NCI-H524 treated with DMSO at 0.1 percent for 48 hours (cell line): ENCODE measurements at regions not wholly inside any gene's neighbourhood (a gene's known extent, or its start where the extent isn't known, plus 50 kb on each side); places are given as distances from the start of the nearest gene placed in this dataset.
"Not testable (repeated sequence)": the region's sequence is repeated elsewhere in the genome, so short reads cannot be mapped to it uniquely, and the experiment has no call there.

Source experiments
- DNase-seq: peaks from one replicate; lab custom pipeline; 2025; lab: John Stamatoyannopoulos, UW

- DNase-seq = no peak
These were observed 242.8 kb upstream of the HNRNPA3 start for GRCh38 chr2:176969642-176970359.

- no peak for DNase-seq
These were observed 235.6 kb upstream of the HNRNPA3 start for GRCh38 chr2:176976736-176977685.

GRCh38 chr2:176978921-176979320 is 233.7 kb upstream of the HNRNPA3 start:
- no peak for DNase-seq

- no peak for DNase-seq
These were observed 232.4 kb upstream of the HNRNPA3 start for GRCh38 chr2:176979981-176980710.

DNA sequence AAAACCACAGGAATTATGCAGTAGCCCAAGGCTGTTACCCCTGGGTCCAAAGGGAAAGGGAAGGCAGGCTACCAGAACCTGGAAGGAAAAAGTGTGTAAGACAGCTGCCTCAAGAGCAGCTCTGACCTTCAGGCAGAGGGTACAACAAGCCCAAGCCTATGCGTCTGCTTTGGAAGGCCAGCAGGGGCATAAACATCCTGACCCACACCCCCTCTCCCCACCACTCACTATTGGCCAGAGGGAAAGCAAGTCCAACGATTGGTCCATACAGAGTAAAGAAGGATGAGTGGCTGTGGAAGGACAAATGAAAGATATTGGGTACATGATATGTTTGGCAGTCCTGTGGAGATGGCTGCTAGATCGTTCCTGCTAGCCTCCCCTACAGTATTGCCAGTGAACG is 227.6 kb upstream of the HNRNPA3 start:
- DNase-seq = no peak

GRCh38 chr2:176985871-176986270 is 226.7 kb upstream of the HNRNPA3 start:
- DNase-seq = no peak

GRCh38 chr2:176986487-176986886 is 226.1 kb upstream of the HNRNPA3 start:
- no peak for DNase-seq

DNA sequence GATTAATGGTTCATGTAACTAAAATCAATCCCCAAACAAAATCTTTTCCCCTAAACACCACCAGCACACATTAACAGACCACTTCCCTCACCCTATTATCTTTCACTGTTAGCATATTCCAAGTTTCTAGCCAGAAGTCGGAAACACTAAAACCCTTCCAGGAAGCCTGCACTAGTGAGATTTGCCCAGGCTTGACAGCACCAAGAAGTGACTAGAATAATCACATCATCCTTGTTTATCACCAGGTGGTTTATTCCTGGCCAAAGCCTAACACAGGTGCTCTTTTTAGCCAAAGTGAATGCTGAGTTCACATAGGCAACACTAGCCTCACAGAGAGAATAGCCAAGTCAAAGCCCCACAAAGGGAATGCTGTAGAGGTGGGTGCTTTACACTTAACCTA is 221.2 kb upstream of the HNRNPA3 start:
- no peak for DNase-seq

- DNase-seq = no peak
These were observed 215.4 kb upstream of the HNRNPA3 start for GRCh38 chr2:176997074-176997791.

GRCh38 chr2:176997792-176998169 is 214.8 kb upstream of the HNRNPA3 start:
- DNase-seq = no peak

- no peak for DNase-seq
These were observed 213.3 kb upstream of the HNRNPA3 start for GRCh38 chr2:176999301-176999700.

DNA sequence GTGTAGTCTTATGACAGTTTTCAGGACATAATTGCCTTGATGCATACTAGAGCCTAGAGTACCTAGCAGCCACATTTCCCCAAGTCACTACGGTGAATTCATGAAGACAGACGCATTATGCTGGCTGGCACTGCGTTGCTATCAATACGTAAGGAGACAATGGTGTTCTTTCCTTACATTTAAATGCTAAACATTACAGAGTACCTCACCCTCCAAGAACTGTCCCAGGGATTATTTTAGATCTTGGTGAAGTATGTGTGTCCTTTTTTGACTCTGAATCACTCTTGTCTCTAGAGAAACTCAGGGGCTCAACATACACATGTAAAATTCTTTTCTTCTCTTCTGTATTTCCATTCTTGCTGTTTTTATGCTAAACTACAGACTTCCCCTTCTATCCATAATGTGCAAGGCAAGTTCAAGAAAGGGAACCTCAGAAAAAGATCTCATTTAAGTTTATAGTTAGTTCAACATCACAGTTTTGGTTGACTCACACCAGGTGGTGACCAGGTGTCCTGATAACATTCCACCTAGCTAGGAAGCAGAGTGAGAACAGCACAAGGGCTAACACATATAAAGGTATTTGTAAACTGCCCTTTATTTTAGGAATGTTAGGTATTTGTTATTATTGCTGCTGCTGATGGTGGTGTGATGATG is 212.4 kb upstream of the HNRNPA3 start:
- no peak for DNase-seq

DNA sequence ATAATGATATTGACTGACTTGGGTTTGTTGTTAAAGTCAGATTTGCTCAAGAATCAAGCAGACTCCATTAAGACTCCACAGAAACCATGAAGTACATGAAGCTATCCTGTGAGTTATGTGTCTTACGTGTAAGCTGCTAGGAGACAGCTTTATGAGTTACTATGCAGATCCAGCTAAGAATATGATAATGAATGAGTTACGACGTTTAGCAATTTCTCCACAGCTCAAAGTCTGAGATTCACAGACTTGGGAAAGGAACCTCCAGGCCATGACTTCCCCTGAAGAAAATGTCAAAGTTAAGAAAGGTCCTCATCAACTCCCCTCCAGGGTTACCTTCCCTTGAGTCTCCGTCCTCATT is 211.9 kb upstream of the HNRNPA3 start:
- DNase-seq = no peak

- no peak for DNase-seq
These were observed 211.3 kb upstream of the HNRNPA3 start for GRCh38 chr2:177001334-177001733.

DNA sequence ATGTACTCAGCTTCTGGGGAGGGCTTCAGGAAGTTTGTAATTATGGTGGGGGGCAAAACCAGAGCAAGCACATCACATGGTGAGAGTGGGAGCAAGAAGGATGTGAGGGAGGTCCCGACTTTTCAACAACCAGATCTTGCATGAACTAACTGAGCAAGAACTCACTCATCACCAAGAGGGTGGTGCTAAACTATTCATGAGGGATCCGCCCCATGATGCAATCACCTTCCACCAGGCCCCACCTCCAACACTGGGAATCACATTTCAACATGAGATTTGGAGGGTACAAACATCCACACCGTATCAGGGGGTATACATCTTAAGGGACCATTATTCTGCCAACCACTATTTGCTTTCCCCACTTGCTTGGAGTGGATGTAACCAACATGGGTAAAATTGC is 209.6 kb upstream of the HNRNPA3 start:
- no peak for DNase-seq

GRCh38 chr2:177007726-177008125 is 204.9 kb upstream of the HNRNPA3 start:
- not testable (repeated sequence) for DNase-seq

DNA sequence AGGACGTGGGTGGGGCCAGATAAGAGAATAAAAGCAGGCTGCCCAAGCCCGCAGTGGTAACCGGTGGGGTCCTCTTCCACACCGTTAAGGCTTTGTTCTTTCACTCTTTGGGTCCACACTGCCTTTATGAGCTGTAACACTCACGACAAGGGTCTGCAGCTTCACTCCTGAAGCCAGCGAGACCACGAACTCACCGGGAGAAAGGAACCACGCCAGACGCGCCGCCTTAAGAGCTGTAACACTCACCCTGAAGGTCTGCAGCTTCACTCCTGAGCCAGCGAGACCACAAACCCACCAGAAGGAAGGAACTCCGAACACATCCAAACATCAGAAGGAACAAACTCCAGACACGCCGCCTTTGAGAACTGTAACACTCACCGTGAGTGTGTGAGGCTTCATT is 203.9 kb upstream of the HNRNPA3 start:
- not testable (repeated sequence) for DNase-seq

GRCh38 chr2:177010146-177010545 is 202.4 kb upstream of the HNRNPA3 start:
- no peak for DNase-seq

DNA sequence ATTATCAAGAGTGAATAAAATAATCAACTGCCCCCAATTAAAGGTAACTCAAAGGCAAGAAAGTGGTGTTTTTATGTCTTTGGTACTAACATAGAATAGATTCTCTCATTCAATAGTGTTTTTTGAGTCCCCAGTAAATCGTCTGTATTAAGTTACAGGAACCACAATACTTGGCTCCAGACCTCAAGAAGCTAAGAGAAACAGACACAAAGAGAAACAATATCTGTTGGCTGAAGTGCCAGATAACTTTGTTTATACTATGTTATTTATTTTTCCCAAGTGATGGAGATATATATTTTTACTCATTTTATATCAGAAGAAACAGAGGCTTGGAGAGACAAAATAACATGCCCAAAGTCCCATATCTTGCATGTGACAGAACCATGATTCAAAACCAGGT is 201.7 kb upstream of the HNRNPA3 start:
- DNase-seq = no peak

DNA sequence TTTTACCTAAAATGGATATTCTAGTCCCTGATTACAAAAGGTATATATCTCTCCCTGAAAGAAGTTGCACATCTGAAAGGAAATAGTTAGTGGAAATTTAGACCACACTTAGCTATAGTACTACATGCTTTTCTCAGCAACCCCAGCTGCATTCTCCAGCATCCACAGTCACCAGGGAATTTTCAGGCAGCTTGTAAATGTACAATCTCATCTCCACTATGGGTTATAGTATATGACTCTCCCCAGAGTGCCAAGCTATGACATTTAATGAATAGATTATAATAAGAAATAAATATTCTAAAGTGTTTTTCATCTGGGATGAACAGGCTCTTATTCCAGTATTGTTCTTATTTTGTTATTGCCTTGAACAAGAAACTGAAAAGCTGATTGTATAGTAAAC is 197.6 kb upstream of the HNRNPA3 start:
- no peak for DNase-seq

- no peak for DNase-seq
These were observed 197.2 kb upstream of the HNRNPA3 start for GRCh38 chr2:177015356-177015923.
